H9 (cell line): ENCODE measurements at regions not wholly inside any gene's neighbourhood (a gene's known extent, or its start where the extent isn't known, plus 50 kb on each side); places are given as distances from the start of the nearest gene placed in this dataset.

Experiments
- DNase-seq: peaks from one replicate; pipeline ENCODE4 v3.0.0-alpha.2; 2017
- H2AFZ ChIP-seq: one replicate; pipeline ENCODE4 v1.6.1; 2013; ENCODE audit warnings: mild to moderate bottlenecking, low read length, control low read depth, moderate library complexity
- H2AK5ac ChIP-seq: 2 replicates; pipeline ENCODE4 v1.6.1; 2013; ENCODE audit warnings: low read length, control low read depth, mixed read lengths; ENCODE audit not compliant: insufficient read length
- H2BK120ac ChIP-seq: one replicate; pipeline ENCODE4 v1.6.1; 2013; ENCODE audit warnings: low read depth, mild to moderate bottlenecking, low read length, control low read depth, inconsistent platforms; ENCODE audit not compliant: poor library complexity, severe bottlenecking
- H2BK12ac ChIP-seq: 2 replicates; pipeline ENCODE4 v1.6.1; 2013; ENCODE audit warnings: low read length, control low read depth, mixed read lengths, low read depth; ENCODE audit not compliant: insufficient read length
- H2BK15ac ChIP-seq: 2 replicates; pipeline ENCODE4 v1.6.1; 2013; ENCODE audit warnings: low read depth, low read length, control low read depth
- H2BK20ac ChIP-seq: one replicate; pipeline ENCODE4 v1.6.1; 2013; ENCODE audit warnings: low read depth, mild to moderate bottlenecking, low read length, control low read depth, inconsistent platforms; ENCODE audit not compliant: poor library complexity, severe bottlenecking
- H2BK5ac ChIP-seq: 2 replicates; pipeline ENCODE4 v1.6.1; 2013; ENCODE audit warnings: low read length, control low read depth, mixed read lengths; ENCODE audit not compliant: insufficient read length
- H3K14ac ChIP-seq: 2 replicates; pipeline ENCODE4 v1.6.1; 2013; ENCODE audit warnings: low read length, control low read depth; ENCODE audit not compliant: insufficient read depth
- H3K18ac ChIP-seq: 2 replicates; pipeline ENCODE4 v1.6.1; 2013; ENCODE audit warnings: low read depth, mild to moderate bottlenecking, mixed read lengths, low read length, control low read depth; ENCODE audit not compliant: insufficient read length
- H3K23ac ChIP-seq: 2 replicates; pipeline ENCODE4 v1.6.1; 2013; ENCODE audit warnings: low read length, control low read depth, mixed read lengths, low read depth; ENCODE audit not compliant: insufficient read length
- H3K23me2 ChIP-seq: 2 replicates; pipeline ENCODE4 v1.6.1; 2013; ENCODE audit warnings: low read depth, mild to moderate bottlenecking, mixed read lengths, low read length, control low read depth; ENCODE audit not compliant: insufficient read length, poor library complexity, severe bottlenecking
- H3K27ac ChIP-seq: 2 replicates; pipeline ENCODE4 v1.5.1; 2013; ENCODE audit warnings: low read length, control low read depth, mixed read lengths, low read depth; ENCODE audit not compliant: insufficient read length
- H3K27me3 ChIP-seq: 2 replicates; pipeline ENCODE4 v1.6.1; 2013; ENCODE audit warnings: low read length, control low read depth, inconsistent platforms; ENCODE audit not compliant: insufficient read depth
- H3K4ac ChIP-seq: 2 replicates; pipeline ENCODE4 v1.6.1; 2013; ENCODE audit warnings: low read depth, mild to moderate bottlenecking, control low read depth, inconsistent platforms, low read length, moderate library complexity
- H3K4me1 ChIP-seq: 2 replicates; pipeline ENCODE4 v1.6.1; 2013; ENCODE audit warnings: low read length, control low read depth, inconsistent platforms; ENCODE audit not compliant: insufficient read depth
- H3K4me2 ChIP-seq: 2 replicates; pipeline ENCODE4 v1.6.1; 2013; ENCODE audit warnings: low read length, control low read depth, mixed read lengths; ENCODE audit not compliant: insufficient read length, insufficient read depth
- H3K56ac ChIP-seq: 2 replicates; pipeline ENCODE4 v1.6.1; 2013; ENCODE audit warnings: low read depth, mild to moderate bottlenecking, mixed read lengths, low read length, control low read depth; ENCODE audit not compliant: insufficient read length
- H3K79me1 ChIP-seq: 2 replicates; pipeline ENCODE4 v1.6.1; 2013; ENCODE audit warnings: low read depth, mild to moderate bottlenecking, moderate library complexity, low read length, control low read depth, inconsistent platforms; ENCODE audit not compliant: insufficient read depth, poor library complexity, severe bottlenecking
- H3K79me2 ChIP-seq: 2 replicates; pipeline ENCODE4 v1.6.1; 2013; ENCODE audit warnings: low read length, control low read depth, inconsistent platforms; ENCODE audit not compliant: insufficient read depth
- H3K9ac ChIP-seq: 2 replicates; pipeline ENCODE4 v1.6.1; 2013; ENCODE audit warnings: low read length, control low read depth, mixed read lengths; ENCODE audit not compliant: insufficient read length; ENCODE audit errors: extremely low read depth
- H3K9me3 ChIP-seq: one replicate; pipeline ENCODE4 v1.6.1; 2013; ENCODE audit warnings: low read depth, low read length, inconsistent platforms; ENCODE audit not compliant: control insufficient read depth
- H3T11ph ChIP-seq: one replicate; pipeline ENCODE4 v1.6.1; 2013; ENCODE audit warnings: mild to moderate bottlenecking, low read length, control low read depth, inconsistent platforms
- H4K20me1 ChIP-seq: one replicate; pipeline ENCODE4 v1.6.1; 2013; ENCODE audit not compliant: control insufficient read depth, insufficient read length, insufficient read depth
- H4K5ac ChIP-seq: 2 replicates; pipeline ENCODE4 v1.6.1; 2013; ENCODE audit warnings: low read depth, mild to moderate bottlenecking, mixed read lengths, low read length, control low read depth; ENCODE audit not compliant: insufficient read length
- H4K8ac ChIP-seq: replicated peaks from 2 replicates; pipeline ENCODE4 v1.6.1; 2013; ENCODE audit warnings: low read length, control low read depth, mixed read lengths, low read depth; ENCODE audit not compliant: insufficient read length
- H4K91ac ChIP-seq: 2 replicates; pipeline ENCODE4 v1.6.1; 2013; ENCODE audit warnings: low read depth, mild to moderate bottlenecking, moderate library complexity, mixed read lengths, low read length, control low read depth; ENCODE audit not compliant: insufficient read length
- H3K27ac Mint-ChIP-seq, 3 experiments: 2 replicates in 2 of 3; 3 replicates in 1 of 3; pipeline ENCODE4 v1.8.0; 2020 to 2021; ENCODE audit warnings: mixed read lengths in 3 of 3, mild to moderate bottlenecking in 1 of 3, moderate library complexity in 1 of 3
- H3K27me3 Mint-ChIP-seq: 2 replicates; pipeline ENCODE4 v1.8.0; 2021; ENCODE audit warnings: low read depth, mild to moderate bottlenecking, moderate library complexity, mixed read lengths
- H3K36me3 Mint-ChIP-seq, 3 experiments: 2 replicates in 2 of 3; 3 replicates in 1 of 3; pipeline ENCODE4 v1.8.0; 2020 to 2021; ENCODE audit warnings: low read depth in 3 of 3, mixed read lengths in 3 of 3; ENCODE audit not compliant: insufficient read depth in 1 of 3
- H3K4me1 Mint-ChIP-seq, 2 experiments: 2 replicates each; pipeline ENCODE4 v1.8.0; 2020; ENCODE audit warnings: mixed read lengths in 2 of 2
- H3K4me3 Mint-ChIP-seq, 2 experiments: 2 replicates in 1 of 2; 3 replicates in 1 of 2; pipeline ENCODE4 v1.8.0; 2020 to 2021; ENCODE audit warnings: mild to moderate bottlenecking in 2 of 2, mixed read lengths in 2 of 2, moderate library complexity in 1 of 2
- H3K9me3 Mint-ChIP-seq, 2 experiments: 2 replicates in 1 of 2; 3 replicates in 1 of 2; pipeline ENCODE4 v1.8.0; 2020; ENCODE audit warnings: mild to moderate bottlenecking in 2 of 2, mixed read lengths in 2 of 2, moderate library complexity in 1 of 2
- WGBS: extraction: QIAGEN DNeasy Blood & Tissue Kit; methylation state at CpG from one replicate; pipeline ENCODE4 v1.1.7; 2013; ENCODE audit warnings: missing lambda C conversion rate, low lambda C conversion rate, mixed read lengths; ENCODE audit not compliant: insufficient read length; ENCODE audit errors: extremely low coverage; 5-methylcytosine and 5-hydroxymethylcytosine counted together
- TF ChIP-seq, protein P1 (sequence below): fragments of 200-600 bp; sonication (generic); conservative IDR thresholded peaks from 3 replicates; pipeline ENCODE4 v1.8.0; 2021; ENCODE audit warnings: antibody characterized with exemption, mild to moderate bottlenecking

DNA sequence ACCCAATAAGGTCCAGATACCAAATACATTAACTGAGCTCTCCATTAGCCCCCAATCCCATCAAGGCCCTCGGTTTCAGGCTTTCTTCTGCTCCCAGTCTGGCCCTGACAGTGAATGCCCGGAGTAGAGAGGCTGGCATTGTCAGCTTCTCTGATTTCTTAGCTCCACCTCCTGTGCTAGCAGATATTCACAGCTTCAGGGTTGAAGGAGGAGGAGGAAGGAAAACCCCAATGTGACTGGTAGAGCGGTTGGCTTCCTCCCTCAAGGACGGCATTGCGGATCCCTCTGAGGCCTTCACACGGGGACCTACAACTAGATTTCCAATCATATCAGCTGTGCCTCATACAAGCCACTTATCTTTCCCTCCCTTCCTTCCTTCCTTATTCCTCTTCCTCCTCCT lies 164.1 kb upstream of the SYNDIG1 start:
- Histone ChIP-seq H2BK15ac (no peak overlapping the region), H3K9ac (no peak overlapping the region), H3K4me1 (no peaks in the 10 kb centered on the region), H3K14ac (no peak overlapping the region), H2AK5ac (no peak overlapping the region), H3T11ph (no peak overlapping the region), H3K4me2 (no peak overlapping the region), H2BK120ac (no peak overlapping the region), H2AFZ (no peak overlapping the region), H4K5ac (no peak overlapping the region), H3K4ac (no peak overlapping the region), H2BK12ac (no peak overlapping the region), H4K8ac (no peak overlapping the region), H2BK20ac (no peak overlapping the region), H3K18ac (no peak overlapping the region), H3K79me1 (no peaks in the 10 kb centered on the region), H3K23me2 (no peaks in the 10 kb centered on the region), H4K91ac (no peak overlapping the region), H2BK5ac (no peak overlapping the region), H3K79me2 (no peaks in the 10 kb centered on the region), H3K56ac (no peak overlapping the region), H4K20me1 (no peaks in the 10 kb centered on the region), H3K23ac (no peak overlapping the region), H3K27ac (no peak overlapping the region), H3K27me3 (no peaks in the 10 kb centered on the region), H3K9me3 (no peaks in the 10 kb centered on the region)
- DNase-seq = no peak
- H3K27me3 Mint-ChIP-seq = peaks cover 2% of the 10 kb centered on the region
- H3K9me3 Mint-ChIP-seq = no peaks in the 10 kb centered on the region
- H3K27ac Mint-ChIP-seq = no peak overlapping the region
- no CpG with 5 or more reads among the region's 6 CpGs for WGBS
- TF ChIP-seq, protein P1, sequence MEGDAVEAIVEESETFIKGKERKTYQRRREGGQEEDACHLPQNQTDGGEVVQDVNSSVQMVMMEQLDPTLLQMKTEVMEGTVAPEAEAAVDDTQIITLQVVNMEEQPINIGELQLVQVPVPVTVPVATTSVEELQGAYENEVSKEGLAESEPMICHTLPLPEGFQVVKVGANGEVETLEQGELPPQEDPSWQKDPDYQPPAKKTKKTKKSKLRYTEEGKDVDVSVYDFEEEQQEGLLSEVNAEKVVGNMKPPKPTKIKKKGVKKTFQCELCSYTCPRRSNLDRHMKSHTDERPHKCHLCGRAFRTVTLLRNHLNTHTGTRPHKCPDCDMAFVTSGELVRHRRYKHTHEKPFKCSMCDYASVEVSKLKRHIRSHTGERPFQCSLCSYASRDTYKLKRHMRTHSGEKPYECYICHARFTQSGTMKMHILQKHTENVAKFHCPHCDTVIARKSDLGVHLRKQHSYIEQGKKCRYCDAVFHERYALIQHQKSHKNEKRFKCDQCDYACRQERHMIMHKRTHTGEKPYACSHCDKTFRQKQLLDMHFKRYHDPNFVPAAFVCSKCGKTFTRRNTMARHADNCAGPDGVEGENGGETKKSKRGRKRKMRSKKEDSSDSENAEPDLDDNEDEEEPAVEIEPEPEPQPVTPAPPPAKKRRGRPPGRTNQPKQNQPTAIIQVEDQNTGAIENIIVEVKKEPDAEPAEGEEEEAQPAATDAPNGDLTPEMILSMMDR = no peak
- H3K36me3 Mint-ChIP-seq = no peaks in the 10 kb centered on the region
- peaks cover 4% of the 10 kb centered on the region in 2 experiments; a peak in 2 of 4 replicates for H3K4me1 Mint-ChIP-seq
- H3K4me3 Mint-ChIP-seq = no peak overlapping the region
